ENCODE measurements at regions not wholly inside any gene's neighbourhood (a gene's known extent, or its start where the extent isn't known, plus 50 kb on each side); places are given as distances from the start of the nearest gene placed in this dataset.

- no peaks in the 10 kb centered on the region for H3K9me3 ChIP-seq
- no peaks in the 10 kb centered on the region for H3K4me1 ChIP-seq
- DNase-seq: no peak
- H3K27me3 ChIP-seq: no peaks in the 10 kb centered on the region
- no peak for ATAC-seq
- TF ChIP-seq CTCF (IDR thresholded peaks at IDR 0.05) (no peak), POLR2A (IDR thresholded peaks at IDR 0.05) (no peak)
- H3K36me3 ChIP-seq (replicated peaks in 1 of 2; ENCODE audit: insufficient read depth in 1 of 2, low read depth in 2 of 2): no peaks in the 10 kb centered on the region
- no peak overlapping the region for H3K27ac ChIP-seq
- no peak overlapping the region for H3K4me3 ChIP-seq
- 43 to 67% methylated on average over 2 of the region's 2 CpGs for WGBS, 2 donors
- intact Hi-C loops (cut with DNase I): no loop called here
Measured at GRCh38 chr12:118870551-118870950, 110.8 kb upstream of the SRRM4 start.

GRCh38 chr12:118874698-118875548, 106.4 kb upstream of the SRRM4 start:
- no peak for DNase-seq
- WGBS, 2 donors: 21 to 25% methylated on average over 6 of the region's 6 CpGs
- H3K4me1 ChIP-seq: no peaks in the 10 kb centered on the region
- no peak for ATAC-seq
- no peak overlapping the region for H3K27ac ChIP-seq
- no peaks in the 10 kb centered on the region for H3K9me3 ChIP-seq
- TF ChIP-seq CTCF (IDR thresholded peaks at IDR 0.05) (no peak), POLR2A (IDR thresholded peaks at IDR 0.05) (no peak)
- no peaks in the 10 kb centered on the region for H3K36me3 ChIP-seq (replicated peaks in 1 of 2; ENCODE audit: insufficient read depth in 1 of 2, low read depth in 2 of 2)
- H3K27me3 ChIP-seq: no peaks in the 10 kb centered on the region
- intact Hi-C loops (cut with DNase I): no loop called here
- H3K4me3 ChIP-seq: no peak overlapping the region

- intact Hi-C loops (cut with DNase I): no loop called here
- H3K36me3 ChIP-seq (replicated peaks in 1 of 2; ENCODE audit: insufficient read depth in 1 of 2, low read depth in 2 of 2): no peaks in the 10 kb centered on the region
- H3K27ac ChIP-seq: no peak overlapping the region
- no peaks in the 10 kb centered on the region for H3K9me3 ChIP-seq
- no peak for DNase-seq
- no peaks in the 10 kb centered on the region for H3K4me1 ChIP-seq
- no peak for ATAC-seq
- H3K27me3 ChIP-seq: no peaks in the 10 kb centered on the region
- TF ChIP-seq CTCF (IDR thresholded peaks at IDR 0.05): no peak
- no peak for TF ChIP-seq POLR2A (IDR thresholded peaks at IDR 0.05)
- WGBS, 2 donors: 16 to 20% methylated on average over 5 of the region's 5 CpGs
- no peak overlapping the region for H3K4me3 ChIP-seq
Measured at GRCh38 chr12:118880720-118881493, 100.4 kb upstream of the SRRM4 start.

GRCh38 chr12:118884226-118884625, 97.1 kb upstream of the SRRM4 start:
- Histone ChIP-seq H3K27me3 (no peaks in the 10 kb centered on the region), H3K9me3 (no peaks in the 10 kb centered on the region), H3K36me3 (replicated peaks in 1 of 2; ENCODE audit: insufficient read depth in 1 of 2, low read depth in 2 of 2) (no peaks in the 10 kb centered on the region), H3K4me1 (no peaks in the 10 kb centered on the region), H3K27ac (no peak overlapping the region), H3K4me3 (no peak overlapping the region)
- TF ChIP-seq CTCF (IDR thresholded peaks at IDR 0.05) (no peak), POLR2A (IDR thresholded peaks at IDR 0.05) (no peak)
- no peak for DNase-seq
- WGBS, 2 donors: 30 to 37% methylated on average over 1 of the region's 1 CpG
- intact Hi-C loops (cut with DNase I): no loop called here
- ATAC-seq: no peak
